ENCODE measurements at regions not wholly inside any gene's neighbourhood (a gene's known extent, or its start where the extent isn't known, plus 50 kb on each side); places are given as distances from the start of the nearest gene placed in this dataset.
A peak's percentile ranks its signal among the peaks of the same experiment; 100 is the strongest.

- no peak for DNase-seq
Observed at GRCh38 chr9:87290241-87291052, 207.2 kb upstream of the DAPK1 start.

GRCh38 chr9:87292449-87293191 lies 205.0 kb upstream of the DAPK1 start:
- no peak for DNase-seq

- no peak for DNase-seq
Observed at GRCh38 chr9:87294126-87294525, 203.5 kb upstream of the DAPK1 start.

GRCh38 chr9:87300915-87301314 lies 196.8 kb upstream of the DAPK1 start:
- no peak for DNase-seq

- no peak for DNase-seq
Observed at GRCh38 chr9:87301371-87301770, 196.3 kb upstream of the DAPK1 start.

- DNase-seq, result no peak
Observed at GRCh38 chr9:87305151-87305550, 192.5 kb upstream of the DAPK1 start.

GRCh38 chr9:87306006-87306405 lies 191.7 kb upstream of the DAPK1 start:
- DNase-seq, result no peak

GRCh38 chr9:87307848-87308247 lies 189.8 kb upstream of the DAPK1 start:
- no peak for DNase-seq

- DNase-seq, result peak; percentile 74
Observed at GRCh38 chr9:87309236-87309635, 188.4 kb upstream of the DAPK1 start.

GRCh38 chr9:87310827-87311523 lies 186.7 kb upstream of the DAPK1 start:
- no peak for DNase-seq

- DNase-seq, result no peak
Observed at GRCh38 chr9:87319656-87320055, 178.0 kb upstream of the DAPK1 start.

GRCh38 chr9:87320146-87320884 lies 177.4 kb upstream of the DAPK1 start:
- no peak for DNase-seq

GRCh38 chr9:87322840-87323635 lies 174.6 kb upstream of the DAPK1 start:
- no peak for DNase-seq

- no peak for DNase-seq
Observed at GRCh38 chr9:87323928-87324327, 173.7 kb upstream of the DAPK1 start.

- DNase-seq, result peak; percentile 80
Observed at GRCh38 chr9:87324613-87325194, 173.0 kb upstream of the DAPK1 start.

GRCh38 chr9:87327575-87328125 lies 170.0 kb upstream of the DAPK1 start:
- no peak for DNase-seq

GRCh38 chr9:87333802-87334201 lies 163.9 kb upstream of the DAPK1 start:
- no peak for DNase-seq

- DNase-seq, result no peak
Observed at GRCh38 chr9:87334366-87334765, 163.3 kb upstream of the DAPK1 start.

- peak; percentile 82 for DNase-seq
Observed at GRCh38 chr9:87336407-87336806, 161.3 kb upstream of the DAPK1 start.

GRCh38 chr9:87336914-87337333 lies 160.7 kb upstream of the DAPK1 start:
- DNase-seq, result peak; percentile 93

All from hematopoietic multipotent progenitor cell treated with erythropoietin and hydrocortisone succinate and interleukin-3 and kit ligand, for 4 days (in vitro differentiated cells).